ENCODE measurements at regions not wholly inside any gene's neighbourhood (a gene's known extent, or its start where the extent isn't known, plus 50 kb on each side); places are given as distances from the start of the nearest gene placed in this dataset.
"Not testable (repeated sequence)": the region's sequence is repeated elsewhere in the genome, so short reads cannot be mapped to it uniquely, and the experiment has no call there.

- H3K27ac ChIP-seq (ENCODE audit: insufficient read depth, low read depth, low read length); H3K9ac ChIP-seq (replicated peaks; ENCODE audit: extremely low read depth, insufficient read depth, low read length); DNase-seq (ENCODE audit: low read depth, low spot score); CTCF ChIA-PET; H3K27me3 ChIP-seq (ENCODE audit: control insufficient read depth in 2 of 2, insufficient read depth in 2 of 2, low read length in 2 of 2); intact Hi-C loops (cut with micrococcal nuclease); H4K20me1 ChIP-seq (replicated peaks; ENCODE audit: control insufficient read depth, extremely low read depth, insufficient read depth, low read length); BruUV-seq (replicated peaks); H3K4me2 ChIP-seq (ENCODE audit: insufficient read depth, low read length); H3K79me2 ChIP-seq (ENCODE audit: control insufficient read depth, insufficient read depth, low read length); H3K4me3 ChIP-seq (replicated peaks in 1 of 3; ENCODE audit: insufficient read depth in 1 of 3, low read depth in 1 of 3, low read length in 3 of 3); H3K4me1 ChIP-seq (ENCODE audit: control insufficient read depth, extremely low read depth, insufficient read depth, low read length); H3K9me1 ChIP-seq (replicated peaks; ENCODE audit: control insufficient read depth, extremely low read depth, insufficient read depth, low read length); H3K9me3 ChIP-seq (replicated peaks; ENCODE audit: control insufficient read depth, insufficient read depth, low read length); dilution Hi-C loops (cut with MboI; ENCODE audit: extremely low pct_ligation_motif_present, low sequenced_read_pairs); FAIRE-seq; H3K36me3 ChIP-seq (ENCODE audit: control insufficient read depth in 2 of 2, extremely low read depth in 1 of 2, insufficient read depth in 2 of 2, low read length in 2 of 2); H2AFZ ChIP-seq (ENCODE audit: low read depth, low read length); POLR2A ChIA-PET: not testable (repeated sequence)
These were observed 113.9 kb downstream of the CDY2A start for GRCh38 chrY:18139311-18140007.

DNA sequence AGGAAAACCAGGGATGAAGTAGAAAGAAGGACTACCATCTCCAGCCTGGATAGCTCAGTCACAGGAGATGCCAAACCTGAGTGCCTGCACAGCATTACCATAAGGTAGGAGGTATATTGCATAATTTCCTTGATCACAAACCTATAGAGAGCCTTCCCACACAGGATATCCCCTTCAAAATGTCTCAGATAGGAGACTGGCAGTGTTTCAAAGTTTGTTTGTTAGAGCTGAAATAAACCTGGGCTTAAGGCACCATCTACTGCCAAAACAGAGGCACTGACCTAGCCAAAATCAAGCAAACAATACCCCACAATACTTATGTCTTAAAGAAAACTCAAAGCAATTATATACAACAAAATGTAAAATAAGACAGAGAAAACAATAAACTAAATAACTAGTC is 120.8 kb downstream of the CDY2A start:
- H3K79me2 ChIP-seq (ENCODE audit: control insufficient read depth, insufficient read depth, low read length); FAIRE-seq; H3K27ac ChIP-seq (ENCODE audit: insufficient read depth, low read depth, low read length); BruUV-seq (replicated peaks); H3K4me1 ChIP-seq (ENCODE audit: control insufficient read depth, extremely low read depth, insufficient read depth, low read length); H3K27me3 ChIP-seq (ENCODE audit: control insufficient read depth in 2 of 2, insufficient read depth in 2 of 2, low read length in 2 of 2); H3K9me1 ChIP-seq (replicated peaks; ENCODE audit: control insufficient read depth, extremely low read depth, insufficient read depth, low read length); H4K20me1 ChIP-seq (replicated peaks; ENCODE audit: control insufficient read depth, extremely low read depth, insufficient read depth, low read length); intact Hi-C loops (cut with micrococcal nuclease); H3K4me2 ChIP-seq (ENCODE audit: insufficient read depth, low read length); H3K4me3 ChIP-seq (replicated peaks in 1 of 3; ENCODE audit: insufficient read depth in 1 of 3, low read depth in 1 of 3, low read length in 3 of 3); POLR2A ChIA-PET; H3K9ac ChIP-seq (replicated peaks; ENCODE audit: extremely low read depth, insufficient read depth, low read length); H3K36me3 ChIP-seq (ENCODE audit: control insufficient read depth in 2 of 2, extremely low read depth in 1 of 2, insufficient read depth in 2 of 2, low read length in 2 of 2); DNase-seq (ENCODE audit: low read depth, low spot score); dilution Hi-C loops (cut with MboI; ENCODE audit: extremely low pct_ligation_motif_present, low sequenced_read_pairs); CTCF ChIA-PET; H3K9me3 ChIP-seq (replicated peaks; ENCODE audit: control insufficient read depth, insufficient read depth, low read length); H2AFZ ChIP-seq (ENCODE audit: low read depth, low read length): not testable (repeated sequence)

DNA sequence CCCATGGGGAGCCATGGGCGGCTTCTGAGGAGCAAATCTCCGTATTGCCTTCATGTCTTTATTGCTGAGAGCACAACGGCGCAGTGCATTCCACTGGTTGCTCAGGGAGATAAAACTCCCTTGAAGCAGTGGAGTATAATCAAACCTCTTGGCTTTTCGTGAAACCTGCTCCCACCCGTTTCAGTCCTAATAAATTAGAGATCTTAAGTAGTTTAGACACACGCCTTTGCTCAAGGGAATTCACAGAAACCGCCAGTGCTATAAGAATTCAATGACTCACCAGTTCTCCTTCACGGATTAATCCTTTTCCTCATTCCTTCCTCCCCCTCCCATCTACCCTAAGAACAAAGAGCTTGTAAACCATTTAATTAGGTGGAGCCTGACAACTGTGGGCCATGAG is 127.0 kb downstream of the CDY2A start:
- H3K4me1 ChIP-seq (ENCODE audit: control insufficient read depth, extremely low read depth, insufficient read depth, low read length); intact Hi-C loops (cut with micrococcal nuclease); H3K79me2 ChIP-seq (ENCODE audit: control insufficient read depth, insufficient read depth, low read length); H3K9ac ChIP-seq (replicated peaks; ENCODE audit: extremely low read depth, insufficient read depth, low read length); H4K20me1 ChIP-seq (replicated peaks; ENCODE audit: control insufficient read depth, extremely low read depth, insufficient read depth, low read length); H3K9me3 ChIP-seq (replicated peaks; ENCODE audit: control insufficient read depth, insufficient read depth, low read length); H3K4me3 ChIP-seq (replicated peaks in 1 of 3; ENCODE audit: insufficient read depth in 1 of 3, low read depth in 1 of 3, low read length in 3 of 3); H2AFZ ChIP-seq (ENCODE audit: low read depth, low read length); POLR2A ChIA-PET; FAIRE-seq; H3K4me2 ChIP-seq (ENCODE audit: insufficient read depth, low read length); H3K27me3 ChIP-seq (ENCODE audit: control insufficient read depth in 2 of 2, insufficient read depth in 2 of 2, low read length in 2 of 2); dilution Hi-C loops (cut with MboI; ENCODE audit: extremely low pct_ligation_motif_present, low sequenced_read_pairs); CTCF ChIA-PET; H3K36me3 ChIP-seq (ENCODE audit: control insufficient read depth in 2 of 2, extremely low read depth in 1 of 2, insufficient read depth in 2 of 2, low read length in 2 of 2); BruUV-seq (replicated peaks); DNase-seq (ENCODE audit: low read depth, low spot score); H3K27ac ChIP-seq (ENCODE audit: insufficient read depth, low read depth, low read length); H3K9me1 ChIP-seq (replicated peaks; ENCODE audit: control insufficient read depth, extremely low read depth, insufficient read depth, low read length): not testable (repeated sequence)

GRCh38 chrY:18165738-18166137 is 140.2 kb downstream of the CDY2A start:
- CTCF ChIA-PET; H3K27me3 ChIP-seq (ENCODE audit: control insufficient read depth in 2 of 2, insufficient read depth in 2 of 2, low read length in 2 of 2); H3K9me3 ChIP-seq (replicated peaks; ENCODE audit: control insufficient read depth, insufficient read depth, low read length); H3K4me2 ChIP-seq (ENCODE audit: insufficient read depth, low read length); H3K79me2 ChIP-seq (ENCODE audit: control insufficient read depth, insufficient read depth, low read length); H4K20me1 ChIP-seq (replicated peaks; ENCODE audit: control insufficient read depth, extremely low read depth, insufficient read depth, low read length); BruUV-seq (replicated peaks); H3K4me3 ChIP-seq (replicated peaks in 1 of 3; ENCODE audit: insufficient read depth in 1 of 3, low read depth in 1 of 3, low read length in 3 of 3); H3K36me3 ChIP-seq (ENCODE audit: control insufficient read depth in 2 of 2, extremely low read depth in 1 of 2, insufficient read depth in 2 of 2, low read length in 2 of 2); H3K27ac ChIP-seq (ENCODE audit: insufficient read depth, low read depth, low read length); intact Hi-C loops (cut with micrococcal nuclease); POLR2A ChIA-PET; H2AFZ ChIP-seq (ENCODE audit: low read depth, low read length); H3K4me1 ChIP-seq (ENCODE audit: control insufficient read depth, extremely low read depth, insufficient read depth, low read length); H3K9ac ChIP-seq (replicated peaks; ENCODE audit: extremely low read depth, insufficient read depth, low read length); H3K9me1 ChIP-seq (replicated peaks; ENCODE audit: control insufficient read depth, extremely low read depth, insufficient read depth, low read length); DNase-seq (ENCODE audit: low read depth, low spot score); dilution Hi-C loops (cut with MboI; ENCODE audit: extremely low pct_ligation_motif_present, low sequenced_read_pairs): not testable (repeated sequence)
- FAIRE-seq = peak; percentile 55

All from endothelial cell of umbilical vein (primary cell).